ENCODE measurements at regions not wholly inside any gene's neighbourhood (a gene's known extent, or its start where the extent isn't known, plus 50 kb on each side); places are given as distances from the start of the nearest gene placed in this dataset.

GRCh38 chr9:38208206-38208901, 139.3 kb upstream of the SHB start:
- TF ChIP-seq POLR2A (IDR thresholded peaks at IDR 0.05) (no peak), CTCF (IDR thresholded peaks at IDR 0.05) (no peak)

Data from body of pancreas (tissue), 4 donors.